ENCODE measurements at regions not wholly inside any gene's neighbourhood (a gene's known extent, or its start where the extent isn't known, plus 50 kb on each side); places are given as distances from the start of the nearest gene placed in this dataset.

GRCh38 chr1:56375326-56375804, 204.0 kb downstream of the PLPP3 start:
- TF ChIP-seq EZH2 (IDR thresholded peaks at IDR 0.05; ENCODE audit: borderline replicate concordance, low read length) = no peak
- no peak for TF ChIP-seq CTCF (IDR thresholded peaks at IDR 0.05; ENCODE audit: low read length)

GRCh38 chr1:56374026-56374974, 205.1 kb downstream of the PLPP3 start:
- Histone ChIP-seq H3K27ac (ENCODE audit: low read depth, low read length, poor library complexity, severe bottlenecking) (no peak overlapping the region), H3K36me3 (ENCODE audit: insufficient read depth, low read length) (no peaks in the 10 kb centered on the region), H2AFZ (ENCODE audit: low read length) (no peak overlapping the region), H3K4me1 (ENCODE audit: insufficient read depth, low read length, severe bottlenecking) (no peaks in the 10 kb centered on the region), H3K9me3 (ENCODE audit: low read length) (no peaks in the 10 kb centered on the region), H3F3A (ENCODE audit: insufficient read depth, low read length) (no peaks in the 10 kb centered on the region), H3K9me2 (ENCODE audit: low read depth, low read length) (no peaks in the 10 kb centered on the region), H3K4me2 (ENCODE audit: low read length) (no peak overlapping the region), H3K27me3 (ENCODE audit: insufficient read depth, low read length) (no peaks in the 10 kb centered on the region), H4K20me1 (ENCODE audit: insufficient read depth, low read length) (no peaks in the 10 kb centered on the region), H3K9ac (ENCODE audit: low read length) (no peak overlapping the region), H3K4me3 (ENCODE audit: low read depth, low read length, poor library complexity, severe bottlenecking) (no peak overlapping the region), H3K79me2 (ENCODE audit: insufficient read depth, low read length) (no peaks in the 10 kb centered on the region)
- no peak for TF ChIP-seq EZH2 (IDR thresholded peaks at IDR 0.05; ENCODE audit: borderline replicate concordance, low read length)
- no peak for TF ChIP-seq CTCF (IDR thresholded peaks at IDR 0.05; ENCODE audit: low read length)

More at GRCh38 chr1:56375326-56375804, 204.0 kb downstream of the PLPP3 start:
- H2AFZ ChIP-seq (ENCODE audit: low read length) = no peak overlapping the region
- H3K27ac ChIP-seq (ENCODE audit: low read depth, low read length, poor library complexity, severe bottlenecking) = no peak overlapping the region
- no peaks in the 10 kb centered on the region for H3K79me2 ChIP-seq (ENCODE audit: insufficient read depth, low read length)
- no peak overlapping the region for H3K4me3 ChIP-seq (ENCODE audit: low read depth, low read length, poor library complexity, severe bottlenecking)
- no peaks in the 10 kb centered on the region for H3K9me2 ChIP-seq (ENCODE audit: low read depth, low read length)
- H3K4me1 ChIP-seq (ENCODE audit: insufficient read depth, low read length, severe bottlenecking) = no peaks in the 10 kb centered on the region
- H3K9ac ChIP-seq (ENCODE audit: low read length) = no peak overlapping the region
- H4K20me1 ChIP-seq (ENCODE audit: insufficient read depth, low read length) = no peaks in the 10 kb centered on the region
- H3K4me2 ChIP-seq (ENCODE audit: low read length) = no peak overlapping the region
- H3F3A ChIP-seq (ENCODE audit: insufficient read depth, low read length) = no peaks in the 10 kb centered on the region
- H3K36me3 ChIP-seq (ENCODE audit: insufficient read depth, low read length) = no peaks in the 10 kb centered on the region
- H3K27me3 ChIP-seq (ENCODE audit: insufficient read depth, low read length) = no peaks in the 10 kb centered on the region
- H3K9me3 ChIP-seq (ENCODE audit: low read length) = no peaks in the 10 kb centered on the region

GRCh38 chr1:56370513-56370912, 208.8 kb downstream of the PLPP3 start:
- Histone ChIP-seq H3K4me2 (ENCODE audit: low read length) (no peak overlapping the region), H2AFZ (ENCODE audit: low read length) (no peak overlapping the region), H3K27me3 (ENCODE audit: insufficient read depth, low read length) (no peaks in the 10 kb centered on the region), H3K36me3 (ENCODE audit: insufficient read depth, low read length) (no peaks in the 10 kb centered on the region), H3F3A (ENCODE audit: insufficient read depth, low read length) (no peaks in the 10 kb centered on the region), H3K27ac (ENCODE audit: low read depth, low read length, poor library complexity, severe bottlenecking) (no peak overlapping the region), H3K4me1 (ENCODE audit: insufficient read depth, low read length, severe bottlenecking) (no peaks in the 10 kb centered on the region), H4K20me1 (ENCODE audit: insufficient read depth, low read length) (no peaks in the 10 kb centered on the region), H3K9ac (ENCODE audit: low read length) (no peak overlapping the region), H3K9me3 (ENCODE audit: low read length) (no peaks in the 10 kb centered on the region), H3K79me2 (ENCODE audit: insufficient read depth, low read length) (no peaks in the 10 kb centered on the region), H3K4me3 (ENCODE audit: low read depth, low read length, poor library complexity, severe bottlenecking) (no peak overlapping the region), H3K9me2 (ENCODE audit: low read depth, low read length) (no peaks in the 10 kb centered on the region)
- TF ChIP-seq EZH2 (IDR thresholded peaks at IDR 0.05; ENCODE audit: borderline replicate concordance, low read length) (no peak), CTCF (IDR thresholded peaks at IDR 0.05; ENCODE audit: low read length) (no peak)
